ENCODE measurements at regions not wholly inside any gene's neighbourhood (a gene's known extent, or its start where the extent isn't known, plus 50 kb on each side); places are given as distances from the start of the nearest gene placed in this dataset.
A peak's percentile ranks its signal among the peaks of the same experiment; 100 is the strongest.

DNA sequence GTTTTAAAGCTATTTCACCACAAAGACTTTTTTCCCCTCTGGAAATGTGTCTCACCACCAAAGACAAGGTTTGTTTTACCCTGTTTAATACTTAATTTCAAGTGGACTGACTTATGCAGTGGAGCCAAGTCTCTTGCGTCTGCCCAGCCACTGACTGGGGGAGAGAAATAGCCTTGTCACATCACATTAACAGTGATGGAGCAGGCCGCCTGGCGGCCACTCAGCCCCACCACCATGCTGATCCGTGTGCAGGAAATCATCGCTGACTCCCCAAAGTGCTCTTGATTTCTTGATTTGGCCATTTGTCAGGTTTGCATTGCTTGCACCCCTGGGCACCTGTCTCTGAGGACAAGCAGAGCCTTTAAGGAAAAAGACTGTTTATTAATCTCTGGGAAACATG lies 334.1 kb downstream of the GLRX3 start:
- no peak for DNase-seq

DNA sequence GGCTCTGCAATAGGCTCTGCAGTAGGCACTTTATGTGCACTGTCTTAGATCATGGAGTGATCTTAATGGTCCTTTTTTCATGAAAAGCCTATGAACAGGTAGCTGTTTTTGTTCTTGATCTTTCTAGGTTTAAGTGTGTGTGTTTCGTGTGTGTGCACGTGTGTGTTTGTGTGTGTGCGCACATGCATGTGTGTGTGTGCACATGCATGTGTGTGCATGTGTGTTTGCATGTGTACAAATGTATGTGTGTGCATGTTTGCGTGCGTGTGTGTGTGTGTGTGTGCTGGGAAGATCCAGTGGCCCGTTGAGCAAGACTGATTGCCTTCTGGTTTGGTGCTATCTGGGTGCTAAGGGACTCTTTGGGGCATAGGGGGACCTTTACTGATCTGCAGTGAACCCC lies 334.8 kb downstream of the GLRX3 start:
- no peak for DNase-seq

DNA sequence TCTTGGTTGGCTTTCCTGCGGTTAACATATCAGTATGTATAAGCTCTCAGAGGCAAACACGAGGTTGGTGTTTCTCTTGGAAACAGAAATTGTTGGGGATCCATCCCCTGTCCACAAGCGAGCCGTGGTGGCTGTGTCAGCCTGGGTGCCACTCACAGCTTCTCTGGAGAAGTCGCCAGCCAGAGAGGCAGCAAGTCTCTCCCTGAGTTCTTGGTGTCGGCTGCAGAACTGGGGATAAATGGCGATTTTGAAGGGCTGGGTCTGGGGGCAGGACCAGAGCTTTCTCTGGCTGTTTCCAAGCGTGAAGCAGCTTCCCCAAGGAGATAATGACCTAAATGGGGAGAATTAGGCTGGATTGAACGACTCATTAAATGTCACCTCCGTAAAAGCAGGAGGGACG lies 335.3 kb downstream of the GLRX3 start:
- DNase-seq = no peak

DNA sequence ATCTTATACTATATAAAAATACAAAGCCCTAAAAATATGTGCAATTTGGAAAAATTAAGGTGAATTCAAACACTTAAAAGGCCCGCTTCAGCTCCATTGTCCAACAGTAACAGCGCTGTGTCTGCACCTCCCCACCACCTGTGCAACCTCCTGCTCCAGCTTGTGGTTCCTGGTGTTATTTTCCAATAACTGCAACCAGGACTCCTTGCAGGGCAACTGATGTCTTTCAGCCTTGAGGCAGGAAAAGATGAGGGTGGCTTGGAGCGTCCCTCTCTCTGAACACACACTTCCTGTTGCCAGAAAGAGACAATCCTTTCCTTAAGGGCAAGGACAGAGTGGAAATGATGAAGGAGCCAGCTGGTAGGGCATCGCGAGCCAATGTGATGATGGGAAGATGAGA lies 336.0 kb downstream of the GLRX3 start:
- DNase-seq = no peak

DNA sequence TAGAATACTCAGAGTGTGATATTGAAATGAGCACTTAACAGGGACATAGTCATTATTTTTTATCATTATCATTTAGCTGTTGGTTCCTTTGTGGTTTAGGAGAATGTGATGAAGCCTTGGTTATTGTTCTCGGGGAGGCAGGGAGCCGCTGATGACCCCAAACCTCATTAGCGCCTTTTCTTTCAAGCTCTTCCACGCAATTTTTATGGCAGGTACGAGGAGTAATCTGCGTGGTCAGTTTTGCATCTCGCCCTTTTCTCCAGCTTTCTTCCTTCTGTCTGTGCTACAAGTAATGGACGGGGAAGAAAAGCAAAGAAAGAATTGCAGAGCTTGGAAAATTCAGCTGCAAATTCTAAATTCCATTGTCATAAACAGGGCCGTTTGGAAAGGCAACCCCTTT lies 338.4 kb downstream of the GLRX3 start:
- no peak for DNase-seq

DNA sequence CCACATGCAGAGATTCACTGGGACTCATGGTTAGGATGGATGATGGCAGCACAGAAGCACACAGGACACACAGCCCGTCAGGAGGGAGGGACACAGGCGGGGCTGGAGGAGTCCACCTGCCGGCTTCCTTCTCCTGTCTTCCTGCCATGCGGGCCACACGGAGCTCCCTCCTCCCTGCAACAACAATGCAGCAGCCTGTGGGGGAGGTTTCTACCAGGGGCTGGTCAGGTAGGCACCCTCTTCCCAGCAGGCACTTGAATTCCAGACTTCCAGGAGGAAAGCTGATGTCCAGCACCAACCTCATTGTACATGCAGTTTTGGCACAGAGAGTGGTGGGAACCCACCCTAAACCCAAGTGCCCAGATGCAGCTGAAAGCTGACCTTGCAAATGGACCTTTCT lies 341.2 kb downstream of the GLRX3 start:
- DNase-seq = no peak

DNA sequence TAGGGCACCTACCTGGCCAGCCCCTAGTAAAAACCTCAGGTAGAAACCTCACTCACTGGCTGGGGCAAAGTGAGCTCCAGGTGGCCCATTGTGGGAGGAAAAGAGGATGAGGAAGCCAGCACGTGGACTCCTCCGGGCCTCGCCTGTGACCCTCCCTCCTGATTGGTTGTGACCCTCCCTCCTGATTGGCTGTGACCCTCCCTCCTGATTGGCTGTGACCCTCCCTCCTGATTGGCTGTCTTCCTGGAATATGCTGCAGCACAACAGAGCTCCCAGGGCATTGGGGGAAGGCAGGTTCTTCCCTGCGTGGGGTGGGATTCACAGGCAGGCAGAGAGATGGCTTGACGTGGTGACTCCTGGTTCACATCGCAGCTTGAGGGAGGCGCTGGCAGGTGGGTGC lies 343.0 kb downstream of the GLRX3 start:
- no peak for DNase-seq

DNA sequence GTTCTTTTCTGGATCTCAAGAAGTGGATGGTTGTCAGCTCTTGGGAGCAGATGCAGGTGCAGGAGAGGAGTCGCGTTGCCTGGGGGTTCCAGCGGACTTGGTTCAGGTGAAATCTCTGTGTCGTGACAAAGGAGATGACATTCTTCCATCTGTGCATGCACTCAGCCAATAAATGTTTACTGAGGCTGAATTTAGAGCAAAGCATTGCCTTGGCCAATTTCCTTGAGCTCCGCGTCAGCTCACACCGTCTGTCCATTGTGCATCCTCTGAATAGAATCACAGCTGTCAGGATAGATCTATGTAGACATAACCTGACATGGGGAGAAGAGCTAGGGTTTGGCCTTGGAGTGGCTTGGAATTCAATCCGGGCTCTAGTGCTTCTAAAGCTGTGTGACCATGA lies 343.7 kb downstream of the GLRX3 start:
- DNase-seq = no peak

DNA sequence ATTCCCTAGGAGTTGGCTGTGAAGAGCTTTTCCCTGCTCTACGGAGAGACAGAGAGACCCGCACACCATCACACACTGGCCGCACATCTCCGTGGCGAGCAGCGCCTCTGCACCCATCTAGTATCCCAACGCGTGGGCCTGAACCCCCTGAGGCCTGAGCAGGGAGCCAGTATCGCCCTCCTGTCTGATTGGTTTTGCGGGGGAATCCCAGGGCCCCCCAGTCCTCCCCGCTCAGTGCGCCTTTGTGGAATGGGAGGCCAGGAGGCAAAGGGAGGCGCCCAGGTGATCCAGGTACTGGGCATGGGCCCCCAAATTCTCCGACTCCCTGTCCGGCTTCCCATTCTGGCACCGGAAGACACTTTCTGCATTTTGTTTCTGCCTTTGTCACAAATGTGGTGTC lies 344.3 kb downstream of the GLRX3 start:
- DNase-seq = no peak

DNA sequence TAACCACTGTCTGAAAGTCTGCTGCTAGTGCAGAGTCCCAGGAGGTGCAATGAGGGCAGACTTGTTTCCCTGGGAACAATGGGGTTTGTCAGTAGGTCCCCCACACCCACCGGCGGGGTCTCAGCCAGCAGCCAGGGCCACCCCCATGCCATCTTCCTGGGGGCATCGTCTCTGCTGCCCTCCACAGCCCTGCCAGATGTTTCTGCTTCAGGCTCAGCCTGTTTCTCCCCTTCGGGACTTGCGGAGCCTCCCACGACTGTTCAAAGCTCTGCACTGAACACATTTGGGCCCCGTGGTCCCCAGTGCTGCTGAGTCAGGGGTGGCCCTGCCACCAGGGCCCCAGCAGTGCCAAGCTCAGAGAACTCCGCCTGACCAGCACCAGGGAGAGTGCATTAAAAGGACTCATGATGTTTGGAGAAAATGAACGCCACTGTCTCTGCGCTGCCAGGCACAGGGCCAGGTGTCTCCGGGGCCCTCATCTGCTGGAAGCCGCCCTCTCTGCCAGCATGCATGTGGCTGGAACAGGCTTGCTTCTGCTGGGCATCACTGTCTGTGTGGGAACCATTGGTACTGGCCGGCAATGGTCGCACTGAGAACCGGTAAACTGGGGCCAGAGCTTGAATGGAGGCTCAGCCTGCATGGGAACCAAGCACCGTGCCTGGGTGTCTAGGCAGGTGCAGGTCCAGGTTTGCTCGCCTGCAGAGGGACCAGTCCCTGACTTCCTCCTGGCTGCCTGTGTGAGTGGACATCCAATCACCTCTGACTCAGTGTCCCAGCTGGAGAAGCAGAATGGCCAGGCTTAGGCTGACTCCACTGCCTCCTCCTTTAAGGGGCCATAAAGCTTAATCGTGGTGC lies 345.1 kb downstream of the GLRX3 start:
- no peak for DNase-seq

DNA sequence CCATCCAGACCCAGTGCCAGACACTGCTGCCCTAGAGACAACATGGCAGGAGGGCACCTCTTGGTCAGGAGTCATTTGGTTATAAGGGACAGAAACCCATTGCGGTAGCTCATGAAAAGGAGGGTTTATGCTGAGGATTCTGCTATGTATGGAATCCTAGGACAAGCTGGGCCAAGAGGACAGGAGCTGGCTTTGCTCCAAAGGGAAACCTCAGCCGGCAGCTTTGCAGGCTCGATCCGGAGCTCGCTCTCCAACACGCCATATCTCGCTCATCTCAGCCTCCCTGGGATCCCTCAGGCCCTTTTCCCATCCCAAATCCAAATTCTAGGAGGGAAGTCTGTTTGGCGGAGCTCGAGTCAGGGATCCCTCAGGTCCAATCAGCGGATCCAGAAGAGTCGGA lies 345.7 kb downstream of the GLRX3 start:
- DNase-seq = no peak

DNA sequence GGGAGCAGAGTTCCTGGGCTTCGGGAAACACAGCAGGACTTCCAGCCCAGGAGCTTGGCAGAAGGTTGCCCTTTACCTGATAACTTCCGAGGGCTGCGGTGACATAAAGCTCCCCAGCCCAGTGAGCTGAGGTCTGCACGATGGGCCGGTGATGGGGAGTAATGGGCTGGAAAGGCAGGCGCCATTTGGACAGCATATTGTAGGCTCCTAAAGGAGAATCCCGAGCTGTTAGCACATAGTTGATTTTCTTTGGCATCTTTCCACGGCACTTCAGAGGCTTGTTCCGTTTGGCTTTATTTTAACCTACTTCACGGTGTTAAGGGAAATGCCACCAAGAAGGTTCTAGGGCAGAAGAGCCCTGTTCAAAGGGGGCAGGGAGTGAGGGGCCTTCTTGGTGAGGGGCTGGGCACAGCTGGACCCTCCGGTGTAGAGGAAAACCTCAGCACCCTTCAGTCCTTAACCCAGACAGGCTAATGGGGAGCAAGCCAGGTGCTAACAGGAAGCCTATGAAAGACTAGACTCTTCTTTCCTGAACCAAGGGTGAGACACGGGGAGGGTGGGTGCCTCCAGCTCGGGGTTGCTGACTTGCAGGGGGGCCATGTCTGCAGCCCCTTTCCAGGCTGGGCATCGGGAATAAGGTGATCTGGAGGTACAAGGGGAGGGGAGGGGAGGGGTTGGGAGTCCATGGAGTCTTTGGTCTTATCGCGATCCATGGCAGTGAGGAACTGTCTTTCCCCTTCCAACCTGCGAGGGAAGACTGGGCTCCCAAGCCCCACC lies 347.7 kb downstream of the GLRX3 start:
- no peak for DNase-seq

DNA sequence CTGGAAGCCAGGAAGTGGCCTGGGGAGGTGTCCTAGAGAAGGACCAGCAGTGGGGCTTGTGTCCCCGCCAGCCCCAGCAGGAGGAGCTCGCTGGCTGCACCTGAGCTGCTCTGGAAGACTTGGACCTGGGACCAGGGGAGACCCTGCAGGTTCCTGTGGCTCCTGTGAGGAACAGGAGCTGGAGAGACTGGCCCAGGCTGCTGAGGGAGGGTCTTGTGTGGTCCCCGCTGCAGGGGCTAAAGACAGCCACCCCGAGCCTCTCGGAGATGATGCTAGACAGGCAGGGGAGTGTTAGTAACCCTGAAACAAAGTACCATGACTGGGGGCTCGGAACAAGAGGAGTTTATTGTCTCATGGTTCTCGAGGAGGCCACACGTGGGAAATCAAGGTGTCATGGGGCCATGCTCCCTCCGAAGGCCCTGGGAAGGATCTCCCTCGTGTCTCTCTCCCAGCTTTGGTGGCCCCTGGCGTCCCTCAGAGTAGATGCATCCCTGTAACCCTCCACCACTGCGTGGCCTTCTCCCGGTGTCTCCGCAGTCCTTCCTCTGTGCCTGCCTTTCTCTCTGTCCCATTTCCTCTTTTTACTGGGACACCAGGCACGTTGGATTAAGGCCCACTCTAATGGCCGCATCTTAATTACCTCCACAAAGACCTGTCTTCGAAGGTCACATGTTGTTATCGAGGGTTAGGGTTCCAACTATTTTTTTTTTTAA lies 348.4 kb downstream of the GLRX3 start:
- no peak for DNase-seq

DNA sequence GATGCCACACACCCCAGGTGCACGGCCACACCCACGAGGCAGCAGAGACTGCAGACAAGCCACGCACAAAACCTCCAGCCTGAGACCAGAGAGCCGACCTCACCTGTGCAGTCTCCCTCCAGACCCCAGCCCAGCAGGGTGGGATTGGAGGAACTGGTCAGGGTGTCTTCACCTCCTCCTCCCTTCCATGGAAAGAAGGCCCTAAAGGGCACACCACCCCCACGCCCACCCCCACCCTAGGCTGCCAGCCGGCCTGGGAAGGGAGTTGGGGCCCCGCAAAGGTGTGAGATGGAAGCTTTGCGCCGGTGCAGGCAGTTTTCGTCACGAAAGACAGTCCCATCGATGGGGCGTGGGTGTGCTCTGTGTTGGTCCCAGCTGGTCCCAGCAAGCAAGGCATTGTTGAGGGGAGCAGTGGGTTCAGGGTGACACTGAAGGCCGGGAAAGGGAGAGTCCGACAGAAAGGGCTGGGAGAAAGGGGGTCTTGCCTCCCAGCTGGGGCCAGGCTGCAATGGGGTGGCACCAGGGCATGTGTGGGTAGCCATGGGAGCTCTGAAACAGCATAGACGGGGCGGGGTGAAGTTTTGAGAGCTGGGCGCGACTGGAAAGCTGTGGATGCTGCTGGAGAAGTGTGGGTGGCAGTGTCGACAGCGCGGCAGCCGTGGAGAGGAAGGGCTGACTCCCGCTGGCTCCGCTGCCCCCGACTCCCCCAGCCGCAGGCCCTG lies 349.2 kb downstream of the GLRX3 start:
- DNase-seq = no peak

DNA sequence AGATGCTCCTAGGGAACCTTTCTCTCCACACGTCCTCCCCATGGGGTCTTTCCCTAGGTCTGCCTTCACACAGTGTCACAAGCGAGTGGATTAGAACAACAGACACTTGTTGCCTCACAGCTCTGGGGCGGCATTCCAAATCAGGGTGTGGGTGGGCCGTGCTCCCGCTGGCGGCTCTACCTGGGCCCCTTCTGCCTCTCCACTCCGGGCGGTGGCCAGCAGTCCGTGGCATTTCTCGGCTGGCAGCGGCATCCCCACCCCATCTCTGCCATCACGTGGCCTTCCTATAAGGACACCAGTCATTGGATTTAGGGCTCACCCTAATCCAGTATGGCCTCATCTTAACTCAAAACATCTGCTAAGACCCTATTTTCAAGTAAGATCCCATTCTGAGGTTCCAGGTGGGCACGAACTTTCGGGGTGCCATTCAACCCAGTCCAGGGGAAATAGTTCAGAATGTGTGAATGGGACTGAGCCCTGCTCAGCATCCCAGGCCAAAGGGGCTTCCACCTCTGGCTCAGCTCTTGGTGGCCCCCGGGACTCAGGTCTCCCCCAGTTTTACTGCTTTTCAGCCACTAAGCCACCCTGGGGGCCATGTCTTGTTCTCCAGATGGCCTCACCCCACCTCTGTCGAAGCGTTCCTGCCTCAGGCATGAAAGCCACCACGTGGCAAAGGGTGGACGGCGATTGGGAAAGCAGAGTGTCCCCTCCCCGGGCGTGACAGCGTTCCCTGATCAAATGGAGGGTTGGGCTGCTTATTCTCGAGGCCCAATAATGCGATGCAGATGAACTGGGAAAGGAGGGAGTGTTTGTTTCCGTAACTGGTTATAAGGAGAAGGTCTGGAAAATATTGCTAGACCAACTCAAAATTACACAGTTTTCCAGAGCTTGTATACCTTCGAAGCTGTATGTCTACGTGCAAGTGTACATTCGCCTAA lies 350.0 kb downstream of the GLRX3 start:
- DNase-seq = no peak

DNA sequence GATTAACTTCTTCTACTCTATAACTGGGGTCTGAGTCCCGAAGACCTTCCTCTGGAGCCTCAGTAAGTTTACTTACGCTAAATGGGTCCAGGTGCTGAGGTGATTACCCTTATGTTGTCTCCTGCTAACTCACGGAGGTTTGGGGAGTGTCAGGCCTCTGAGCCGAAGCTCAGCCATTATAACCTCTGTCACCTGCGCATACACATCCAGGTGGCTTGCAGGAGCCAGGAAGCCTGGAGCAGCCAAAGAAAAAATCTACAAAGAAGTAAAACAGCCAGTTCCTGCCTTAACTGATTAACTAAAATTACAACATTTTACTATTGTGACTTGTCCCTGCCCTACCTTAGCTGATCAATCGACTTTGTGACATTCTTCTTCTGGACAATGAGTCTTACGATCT lies 350.7 kb downstream of the GLRX3 start:
- no peak for DNase-seq

DNA sequence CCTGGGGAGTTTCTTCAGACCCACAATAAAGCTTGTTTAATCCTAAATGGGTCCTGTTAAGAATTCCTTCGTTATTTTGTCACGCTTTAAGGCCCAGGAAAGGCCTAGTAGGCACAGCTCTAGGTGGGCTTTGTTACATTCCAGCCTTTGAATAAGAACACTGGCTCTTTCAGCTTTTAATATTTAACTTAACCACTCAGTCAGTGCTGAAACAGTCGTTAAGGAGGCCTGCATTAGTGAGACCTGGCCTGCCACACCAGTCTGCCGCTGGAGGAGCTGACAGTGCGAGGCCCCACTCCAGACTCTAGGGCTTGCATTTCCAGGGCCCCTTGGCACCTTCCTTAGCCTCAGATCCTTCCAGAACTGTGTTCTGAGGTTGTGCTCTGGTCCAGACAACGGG lies 351.4 kb downstream of the GLRX3 start:
- DNase-seq = no peak

DNA sequence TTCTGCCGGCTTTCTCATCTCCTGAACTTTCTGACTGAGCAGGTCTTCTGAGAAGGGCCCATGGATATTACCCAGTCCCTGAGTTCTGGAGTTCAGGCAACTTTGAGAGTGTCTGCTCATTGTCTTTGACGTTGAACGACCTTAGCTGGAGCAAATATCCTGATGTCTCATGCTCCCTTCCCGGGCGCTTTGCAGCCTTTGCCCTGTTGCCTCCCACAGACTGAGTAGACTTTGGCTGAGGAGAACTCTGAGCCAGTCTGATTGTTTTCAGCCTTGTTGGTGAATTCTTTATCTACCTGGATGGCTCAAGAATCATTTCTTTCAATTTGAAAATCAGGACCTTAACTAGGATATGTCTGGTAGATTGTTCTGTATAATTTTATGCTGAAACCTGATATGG lies 353.7 kb downstream of the GLRX3 start:
- DNase-seq = no peak

DNA sequence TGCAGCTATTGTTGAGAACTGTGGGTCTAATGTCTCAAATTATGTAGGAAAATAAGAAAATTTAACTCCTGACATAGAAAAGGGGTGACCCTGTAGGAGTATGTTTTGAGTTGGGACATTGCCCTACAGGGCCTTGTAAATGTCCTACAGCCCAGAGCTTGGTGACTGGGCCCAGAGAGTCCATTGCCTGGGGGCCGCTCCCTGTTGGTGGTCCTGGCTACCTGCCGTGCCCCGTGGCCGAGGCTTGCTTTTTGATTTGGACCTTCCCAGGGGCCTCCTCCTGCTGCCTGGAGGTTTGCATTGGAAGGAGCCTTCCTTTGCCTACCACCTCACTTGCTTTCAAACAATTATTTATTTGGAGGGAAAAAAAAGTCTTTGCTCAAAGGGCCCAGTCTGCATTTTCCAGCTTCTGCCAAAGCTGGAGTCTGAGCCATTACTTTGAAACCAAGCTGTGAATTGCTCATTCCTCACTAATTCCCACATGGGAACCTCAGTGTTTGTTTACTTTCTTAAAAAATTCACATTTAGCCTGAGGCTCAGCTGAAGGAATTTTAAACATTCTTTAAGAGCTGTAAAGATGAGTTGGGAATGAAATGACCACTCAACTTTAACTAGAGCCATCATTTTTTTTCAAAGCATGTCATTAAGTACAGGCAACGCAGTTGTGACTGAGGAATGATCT lies 355.0 kb downstream of the GLRX3 start:
- DNase-seq = no peak

DNA sequence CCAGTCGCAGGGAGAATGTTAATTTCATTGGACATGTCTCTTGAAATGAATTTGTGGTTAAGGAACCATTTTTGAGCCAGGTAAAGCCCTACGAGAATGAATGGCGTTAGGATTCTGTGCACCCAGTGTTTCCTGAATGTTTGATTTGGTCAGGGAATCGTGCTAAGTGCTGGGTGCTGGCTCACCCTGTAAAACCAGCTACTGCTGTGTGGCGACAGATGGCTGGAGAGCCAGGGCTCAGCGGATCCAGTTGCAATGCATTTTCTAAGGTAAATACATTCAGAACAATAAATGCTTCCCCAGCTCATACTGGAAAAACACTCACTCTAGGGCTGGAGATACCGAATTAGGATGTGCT lies 355.5 kb downstream of the GLRX3 start:
- peak; percentile 8 for DNase-seq

DNA sequence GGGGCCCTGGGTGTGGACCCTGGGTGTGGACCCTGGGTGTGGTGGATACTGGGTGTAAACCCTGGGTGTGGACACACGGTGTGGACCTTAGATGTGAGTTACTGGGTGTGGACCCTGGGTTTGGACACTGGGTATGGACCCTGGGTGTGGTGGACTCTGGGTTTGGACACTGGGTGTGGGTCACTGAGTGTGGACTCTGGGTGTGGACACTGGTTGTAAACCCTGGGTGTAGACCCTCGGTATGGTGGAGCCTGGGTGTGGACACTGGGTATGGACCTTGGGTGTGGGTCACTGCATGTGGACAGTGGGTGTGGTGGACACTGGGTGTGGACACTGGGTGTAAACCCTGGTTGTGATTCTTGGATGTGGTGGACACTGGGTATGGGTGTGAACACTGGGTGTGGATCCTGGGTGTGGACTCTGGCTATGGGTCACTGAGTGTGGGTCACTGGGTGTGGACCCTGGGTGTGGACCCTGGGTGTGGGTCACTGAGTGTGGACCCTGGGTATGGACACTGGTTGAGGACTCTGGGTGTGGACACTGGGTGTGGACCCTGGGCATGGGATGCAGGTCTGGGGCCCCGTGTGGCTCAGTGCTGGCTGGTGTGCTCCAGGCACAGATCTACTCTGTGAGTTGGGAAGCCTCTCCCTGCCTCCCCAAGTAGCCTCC lies 356.2 kb downstream of the GLRX3 start:
- no peak for DNase-seq

Data from CD4-positive, alpha-beta T cell treated with Interleukin-15 for 1 hour (primary cell).